Stimulated activated CD8-positive, alpha-beta memory T cell treated with anti-CD3 and anti-CD28 coated beads, Interleukin-15, amount 100 ng/mL, for 48 hours (primary cell): ENCODE measurements at regions not wholly inside any gene's neighbourhood (a gene's known extent, or its start where the extent isn't known, plus 50 kb on each side); places are given as distances from the start of the nearest gene placed in this dataset.

Experiments used
- DNase-seq, 2 donors: peaks; one replicate each; pipeline ENCODE4 v3.0.0-alpha.2; 2020; ENCODE audit warnings: low read depth in 2 of 2

DNA sequence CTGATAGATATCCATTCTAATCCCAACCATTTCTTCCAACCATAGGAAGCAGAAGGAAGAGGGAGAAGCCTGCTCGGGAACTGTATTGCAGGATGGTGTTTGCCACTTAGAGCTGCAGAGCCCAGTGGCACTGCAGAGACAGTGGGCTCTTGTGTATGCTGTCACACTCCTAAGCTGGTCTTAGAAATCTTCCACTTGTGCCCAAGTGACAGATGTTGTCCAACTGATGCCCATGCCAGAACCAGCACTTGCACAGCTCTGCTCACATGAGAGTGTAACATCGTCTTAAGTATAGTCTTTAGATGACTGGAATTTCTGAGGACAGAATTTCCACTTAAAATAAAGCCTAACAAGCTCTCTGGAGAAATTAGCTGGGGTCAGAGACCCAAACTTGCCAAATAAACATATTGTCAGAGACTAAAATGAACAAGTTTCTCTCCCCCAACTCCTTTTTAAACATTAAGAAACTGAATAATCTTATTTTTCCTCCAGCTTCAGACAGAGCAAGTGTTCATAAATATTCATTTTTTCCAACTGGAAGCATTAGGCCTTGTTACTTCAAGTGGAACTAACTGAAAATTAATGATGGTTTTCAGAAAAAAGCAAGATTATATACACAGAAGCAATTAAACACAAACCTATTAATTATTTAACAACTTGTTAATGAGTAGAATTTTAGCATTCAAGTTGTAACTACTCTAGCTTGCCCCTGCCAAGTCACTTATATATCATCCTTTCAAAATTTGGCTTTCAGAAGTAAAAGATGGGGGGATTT lies 577.3 kb downstream of the AJAP1 start:
- DNase-seq, result no peak

DNA sequence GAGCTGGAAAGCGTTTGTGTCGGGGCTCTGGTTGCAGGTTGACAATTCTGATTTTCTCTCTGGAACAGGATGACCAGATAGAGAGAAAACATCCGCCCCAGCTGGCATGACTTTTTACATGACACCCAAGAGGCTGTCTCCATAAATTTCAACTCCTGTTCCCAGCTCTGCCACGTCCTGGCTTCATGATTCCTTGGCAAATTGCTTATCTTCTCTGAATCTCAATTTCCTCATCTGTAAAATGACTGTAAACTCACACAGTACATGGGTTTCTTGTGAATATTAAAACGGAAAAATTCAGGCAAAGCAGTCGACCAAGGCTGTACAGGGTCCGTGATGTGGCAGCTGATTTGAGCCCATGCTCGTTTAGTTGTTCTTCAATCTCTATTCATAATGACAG lies 572.7 kb downstream of the AJAP1 start:
- no peak for DNase-seq

DNA sequence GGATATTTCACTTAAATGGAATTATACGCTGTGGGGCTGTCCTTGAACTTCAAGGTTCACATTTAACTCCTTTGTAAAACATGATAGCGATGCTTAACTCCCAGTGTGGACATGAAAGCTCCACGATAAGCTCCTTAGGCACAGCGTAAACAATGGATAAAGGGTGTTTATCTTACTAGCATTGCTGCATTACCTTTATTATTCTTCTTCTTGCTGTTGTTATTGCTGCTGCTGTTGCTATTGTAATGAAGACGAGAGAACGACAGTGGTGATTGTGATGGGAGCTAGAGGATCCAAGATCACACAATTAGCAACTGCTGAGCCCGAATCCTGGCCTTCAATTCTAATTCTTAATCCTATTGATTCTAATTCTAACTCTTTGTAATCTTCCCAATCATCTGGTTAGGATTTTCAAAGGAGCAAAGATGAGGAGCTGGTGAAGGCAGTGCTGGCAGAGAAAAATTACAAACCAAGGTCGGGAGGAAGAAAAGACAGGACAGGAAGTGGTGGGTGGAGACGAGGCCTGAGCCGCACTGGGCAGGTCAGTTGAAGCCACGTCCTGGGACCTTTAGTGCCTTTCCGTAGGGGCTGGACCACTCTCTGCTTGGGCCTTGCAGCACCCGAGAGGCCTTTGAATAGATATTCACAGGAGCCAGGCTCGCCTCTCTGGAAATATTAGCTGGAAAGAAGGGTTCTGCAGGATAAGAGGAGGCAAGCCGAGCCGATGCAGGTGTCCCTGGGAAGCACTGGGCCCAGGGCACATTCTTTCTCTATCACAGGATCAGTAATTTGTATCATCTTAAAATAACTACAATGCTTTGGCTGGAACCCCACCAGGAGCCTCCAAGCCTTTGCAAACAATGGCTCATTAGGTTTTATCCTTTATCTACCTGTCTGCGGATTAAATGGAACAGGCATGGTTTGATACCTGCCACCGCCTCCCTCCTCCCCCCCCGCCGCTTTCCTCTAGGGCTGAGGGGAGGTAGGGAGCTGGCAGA lies 571.6 kb downstream of the AJAP1 start:
- no peak for DNase-seq

DNA sequence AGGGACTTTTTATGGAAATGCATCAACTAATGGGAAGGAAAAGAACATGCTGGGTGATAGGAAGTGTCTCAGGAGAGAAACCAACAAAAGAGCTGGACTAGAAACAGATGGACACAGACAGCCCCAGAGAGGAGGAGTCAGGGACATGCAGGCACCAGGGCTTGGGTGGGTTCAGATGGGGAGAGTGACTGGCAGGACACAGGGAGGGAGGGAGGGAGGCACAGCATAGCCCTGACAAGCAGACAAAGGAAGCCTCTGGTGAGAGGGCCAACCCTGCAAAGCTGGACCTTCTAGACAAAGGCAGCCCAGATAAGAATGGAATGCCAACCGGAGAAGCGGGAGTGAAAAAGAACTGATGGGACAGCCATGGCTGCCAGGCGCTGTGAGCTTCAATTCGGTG lies 568.8 kb downstream of the AJAP1 start:
- DNase-seq, result no peak

DNA sequence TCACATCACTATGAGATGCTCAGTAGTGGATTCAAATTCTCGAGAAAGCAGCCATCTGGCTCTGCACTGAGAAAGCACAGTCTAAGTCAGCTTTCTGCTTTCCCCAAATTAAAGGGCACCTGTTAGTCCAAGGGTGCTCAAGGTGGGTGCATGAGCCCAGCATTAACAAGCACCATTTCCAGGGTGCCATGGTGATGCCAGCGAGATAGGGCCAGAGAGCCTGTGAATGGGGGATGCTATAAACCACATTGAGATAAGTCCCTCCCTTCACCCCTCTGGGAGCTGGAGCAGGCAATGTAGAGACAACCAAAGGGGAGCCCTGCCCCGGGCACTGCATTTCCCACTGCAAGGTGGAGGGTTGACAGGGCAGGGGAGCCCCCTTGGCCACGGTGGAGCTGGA lies 568.2 kb downstream of the AJAP1 start:
- DNase-seq, result no peak

DNA sequence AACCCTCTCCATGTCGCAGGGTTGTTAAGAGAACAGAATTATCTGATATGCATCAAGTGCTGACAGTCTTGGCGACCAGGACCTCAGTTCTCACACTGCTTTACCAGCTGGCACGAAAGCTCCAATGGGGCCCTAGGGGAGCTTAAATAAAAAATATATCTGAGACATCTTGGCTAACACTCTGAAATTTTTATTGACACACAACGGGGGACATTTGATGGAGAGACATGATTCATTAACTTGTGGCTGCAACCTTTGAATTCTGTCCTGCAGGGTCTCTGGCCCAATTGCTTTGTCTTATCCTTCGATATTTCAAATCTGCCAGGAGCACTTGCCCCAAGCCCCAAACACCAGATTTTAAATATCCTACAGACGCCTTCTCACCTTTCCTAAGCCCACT lies 567.0 kb downstream of the AJAP1 start:
- no peak for DNase-seq

DNA sequence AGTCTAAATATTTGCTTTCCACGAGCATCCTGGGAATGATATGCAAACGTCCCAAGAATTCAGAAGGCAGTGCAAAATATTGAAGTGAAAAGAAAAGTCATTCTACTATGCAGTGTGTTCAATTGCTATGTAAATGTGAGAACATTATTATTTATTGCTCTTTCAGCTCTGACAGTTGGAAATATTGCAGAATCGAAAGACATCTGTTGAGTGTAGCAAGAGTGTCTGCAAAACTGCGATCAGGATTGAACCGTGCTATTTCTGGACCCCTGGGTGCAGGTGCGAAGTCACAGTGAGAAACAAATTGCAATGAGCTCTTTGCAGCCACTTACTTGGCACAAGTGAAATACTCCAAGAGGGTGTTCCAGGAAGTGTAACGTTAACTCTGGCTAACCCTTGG lies 566.4 kb downstream of the AJAP1 start:
- no peak for DNase-seq

DNA sequence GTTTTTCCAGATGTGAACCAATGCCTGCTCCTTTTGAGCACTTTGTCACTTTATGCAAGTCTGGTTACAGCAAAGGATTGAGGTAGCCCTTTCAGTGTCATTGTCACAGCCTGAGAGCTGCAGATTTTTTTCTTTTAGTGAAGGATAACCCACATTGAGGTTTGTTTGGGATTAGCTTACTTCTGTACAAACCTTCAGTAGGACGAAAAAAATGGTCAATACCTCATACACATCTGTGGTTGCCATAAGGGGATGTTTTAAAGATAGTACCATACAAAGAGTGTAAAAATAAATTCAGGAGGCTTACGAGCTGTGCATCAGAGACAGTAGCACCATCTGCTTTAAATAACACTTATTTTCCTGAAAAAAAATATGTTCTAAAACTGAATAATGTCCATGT lies 566.0 kb downstream of the AJAP1 start:
- no peak for DNase-seq

DNA sequence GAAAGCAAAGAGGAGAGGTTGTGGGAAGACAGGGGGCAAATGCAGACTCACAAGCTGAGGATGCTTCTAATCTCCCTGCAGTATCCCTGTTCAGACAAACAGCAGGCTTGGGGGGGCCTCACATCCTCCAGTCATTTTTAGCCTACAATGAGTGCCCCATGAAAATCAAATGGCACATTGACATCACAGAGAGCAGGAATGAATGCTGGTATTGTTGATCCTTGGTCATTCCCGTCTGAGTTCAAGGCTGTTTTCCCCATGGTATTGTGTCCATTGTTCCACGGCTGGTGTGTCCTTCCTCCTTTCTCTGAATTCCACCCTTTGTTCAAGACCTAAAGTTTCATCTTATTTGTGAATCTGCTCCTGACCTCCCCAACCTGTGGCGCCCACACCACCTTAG lies 545.6 kb downstream of the AJAP1 start:
- no peak for DNase-seq

DNA sequence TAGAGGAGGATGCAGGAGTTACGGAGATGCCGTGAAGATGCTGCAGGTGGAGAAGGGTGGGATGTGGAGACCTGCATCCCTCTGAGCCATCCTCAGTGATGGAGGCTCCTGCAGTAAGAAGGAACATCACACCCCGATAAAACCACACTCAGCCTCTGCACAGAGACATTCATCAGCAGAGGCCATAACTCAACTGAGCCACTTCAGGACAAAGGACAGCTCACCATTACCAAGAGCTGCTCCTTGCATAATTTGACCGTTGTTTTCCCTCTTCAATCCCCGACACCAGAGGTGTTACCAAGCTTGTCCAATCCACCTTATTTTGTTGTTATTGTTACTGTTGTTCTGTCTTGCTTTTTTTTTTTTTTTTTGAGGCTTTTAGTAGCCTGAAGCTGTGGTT lies 543.9 kb downstream of the AJAP1 start:
- DNase-seq, result no peak

DNA sequence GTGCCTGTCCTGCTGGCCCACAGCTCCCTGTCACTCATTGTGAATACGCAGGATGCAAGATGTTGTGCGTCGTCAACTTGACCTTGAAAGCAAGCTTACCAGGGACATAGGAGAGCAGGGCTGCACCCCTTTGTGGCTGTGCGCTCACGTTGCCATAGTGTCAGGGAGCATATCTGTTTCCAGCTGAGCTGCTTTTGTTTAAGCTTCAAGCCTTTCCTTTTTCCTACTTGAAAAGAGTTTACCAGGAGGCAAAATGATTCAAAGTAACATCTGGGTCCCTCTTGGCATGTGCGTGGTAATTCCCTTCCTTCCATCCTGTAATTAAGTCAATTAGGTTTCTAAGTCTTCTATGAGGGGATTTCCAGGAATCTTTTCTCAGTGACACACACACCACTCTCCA lies 537.1 kb downstream of the AJAP1 start:
- no peak for DNase-seq

DNA sequence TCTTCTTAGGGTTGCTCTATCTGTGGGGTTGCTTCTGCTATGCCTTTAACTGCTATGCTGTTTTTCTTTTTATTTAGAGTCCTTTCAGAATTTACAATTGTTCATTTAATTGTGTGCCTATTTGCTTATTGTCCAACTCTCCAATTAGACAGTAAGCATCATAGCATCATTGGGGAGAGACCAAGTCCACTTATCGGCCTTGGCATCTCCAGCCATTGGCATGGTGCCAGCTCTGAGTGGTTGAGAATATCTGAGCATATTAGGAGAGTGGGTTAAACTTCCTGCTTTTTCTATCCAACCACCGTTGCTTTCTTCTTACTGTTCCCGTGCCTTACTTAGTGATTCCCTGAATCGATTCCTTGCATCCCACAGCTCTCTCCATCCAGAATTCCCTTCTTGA lies 535.0 kb downstream of the AJAP1 start:
- no peak for DNase-seq

DNA sequence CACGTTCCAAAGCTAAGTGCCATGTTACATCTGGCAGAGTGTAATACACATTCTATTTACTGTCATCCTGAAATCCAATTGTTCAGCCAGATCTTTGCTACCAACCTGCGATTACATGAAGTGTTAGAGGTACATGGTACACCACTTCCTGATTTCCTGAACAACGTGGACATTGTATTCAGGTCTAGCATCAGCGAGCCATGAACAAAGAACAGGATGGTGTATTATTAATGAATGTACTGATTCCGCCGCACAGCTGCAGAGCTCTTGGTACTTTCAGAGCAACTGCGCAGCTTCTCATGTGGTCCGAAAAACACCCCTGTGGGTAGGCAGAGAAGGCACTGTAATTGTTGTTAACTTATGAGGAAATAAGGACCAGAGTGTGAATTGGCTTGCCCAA lies 511.4 kb downstream of the AJAP1 start:
- no peak for DNase-seq

DNA sequence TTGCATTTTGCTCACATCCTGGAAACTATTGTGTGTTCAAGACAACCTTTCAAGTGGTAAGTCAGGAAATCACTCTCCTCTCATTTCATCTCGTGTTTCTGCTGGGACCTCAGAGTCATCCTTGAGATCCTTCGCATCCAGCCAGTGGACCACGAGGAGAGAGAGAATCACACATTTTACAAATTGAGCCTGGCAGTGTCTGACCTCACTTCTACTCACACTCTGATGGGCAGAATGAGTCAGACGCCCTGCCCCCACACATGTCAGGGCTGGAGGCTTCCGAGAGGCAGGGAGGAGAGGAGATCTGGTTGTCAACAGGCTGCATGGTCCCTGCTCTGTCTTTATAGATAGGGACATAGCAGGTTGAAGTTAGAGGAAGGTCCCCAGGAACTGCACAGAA lies 509.7 kb downstream of the AJAP1 start:
- no peak for DNase-seq

DNA sequence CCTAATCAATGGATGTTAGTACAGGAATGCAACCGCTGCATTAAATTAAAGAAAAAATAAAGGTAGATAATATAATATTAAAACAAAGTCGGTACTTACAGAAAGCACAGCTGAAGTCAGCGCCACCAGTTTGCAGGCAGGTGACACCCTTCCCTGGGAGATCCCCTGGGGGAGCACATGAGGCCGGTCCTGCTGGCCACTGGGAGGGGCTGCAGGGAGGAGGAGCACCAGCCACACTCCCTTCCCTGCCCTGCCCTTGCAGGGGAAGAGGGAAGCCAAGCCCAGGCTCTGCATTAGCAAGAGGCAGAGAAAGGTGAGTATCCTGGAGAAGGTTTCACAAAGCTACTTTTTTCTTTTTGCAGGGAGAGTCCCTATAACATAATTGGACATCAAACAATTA lies 507.0 kb downstream of the AJAP1 start:
- DNase-seq, result no peak

DNA sequence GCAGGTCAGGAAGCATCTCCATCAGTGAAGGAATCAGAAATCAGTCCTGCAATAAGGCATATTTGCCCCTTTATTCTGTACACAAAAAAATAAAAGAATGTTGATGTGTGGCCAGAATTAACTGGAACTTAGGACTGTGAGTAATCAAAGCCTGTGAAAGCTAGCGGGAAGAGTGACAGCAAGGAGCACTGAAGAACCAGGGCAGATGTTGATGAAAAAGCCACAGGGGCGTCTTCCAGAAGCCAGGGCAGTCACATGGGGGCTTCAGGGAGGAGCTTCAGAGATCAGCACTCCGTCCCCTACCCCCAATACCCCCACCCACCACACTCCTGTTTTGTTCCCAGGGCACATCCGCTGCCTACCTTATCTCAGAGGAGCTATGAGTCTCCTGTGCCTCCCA lies 502.8 kb downstream of the AJAP1 start:
- DNase-seq, result no peak

DNA sequence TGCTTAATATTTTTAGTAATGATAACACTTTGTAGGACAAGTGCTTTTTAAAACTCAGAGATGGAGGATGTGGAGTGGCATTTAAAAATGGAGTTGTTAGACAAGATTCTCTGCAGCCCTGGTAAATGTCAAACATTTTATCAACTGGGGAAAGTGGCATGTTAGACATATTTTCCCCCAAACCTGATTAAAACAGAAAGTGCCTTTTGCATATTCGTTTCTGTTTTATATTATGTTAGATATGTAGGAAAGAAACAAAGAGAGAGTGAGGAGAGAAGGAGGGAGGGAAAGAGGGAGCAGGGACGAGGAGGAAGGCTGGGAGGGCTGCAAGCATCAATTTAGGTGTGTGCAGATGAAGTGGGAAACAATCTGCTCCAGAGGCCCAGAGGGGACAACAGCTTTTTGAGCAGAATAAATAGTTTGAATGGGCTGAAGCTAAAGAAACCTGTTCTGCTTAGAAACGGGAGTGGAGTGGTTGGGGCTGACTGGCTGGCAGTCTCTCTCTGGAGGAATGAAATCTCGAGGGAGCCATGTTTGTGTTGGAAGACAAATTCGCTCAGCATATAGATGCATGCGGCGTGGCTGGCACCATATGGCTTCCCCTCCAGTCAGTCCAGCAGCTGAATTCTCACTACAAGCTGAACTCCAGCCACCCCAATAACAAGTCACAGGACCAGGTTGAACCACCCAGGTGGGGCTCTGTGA lies 502.2 kb downstream of the AJAP1 start:
- no peak for DNase-seq

DNA sequence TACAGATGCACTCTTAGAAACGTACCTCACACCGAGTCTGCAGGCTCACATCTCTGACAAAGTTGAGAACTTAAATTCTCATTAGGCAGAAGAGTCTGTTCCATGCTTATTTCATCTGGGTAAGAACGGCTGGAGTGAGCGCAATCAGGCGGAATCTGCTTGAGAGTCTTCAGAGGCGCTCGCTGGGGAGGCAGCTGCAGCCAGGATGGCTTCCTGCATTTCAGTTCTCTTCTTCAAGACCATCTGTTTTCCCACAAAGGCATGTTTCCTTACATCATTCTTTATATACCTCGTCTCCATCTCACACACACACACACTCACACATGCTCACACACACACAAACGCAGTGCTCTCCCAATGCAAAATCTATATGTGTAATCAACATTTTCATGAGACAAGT lies 497.1 kb downstream of the AJAP1 start:
- DNase-seq, result no peak

DNA sequence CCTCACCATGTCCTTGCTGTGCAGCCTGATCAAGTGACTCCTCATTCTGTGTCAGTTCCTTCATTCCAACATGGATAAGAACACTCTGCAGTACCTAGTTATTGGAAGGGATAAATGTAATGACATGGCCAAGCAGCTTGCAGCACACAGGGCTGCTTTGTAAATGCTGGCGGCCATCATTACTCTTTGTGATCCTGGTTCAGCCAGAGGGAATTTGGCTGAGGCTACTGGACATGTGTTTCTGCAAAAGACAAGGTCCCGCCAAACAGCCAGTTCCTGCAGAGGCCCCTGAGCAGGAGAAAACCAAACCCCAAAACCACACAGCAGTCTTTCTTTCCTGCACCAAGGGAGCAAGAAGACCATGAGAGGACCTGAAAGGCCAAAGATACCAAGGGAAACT lies 495.8 kb downstream of the AJAP1 start:
- no peak for DNase-seq

DNA sequence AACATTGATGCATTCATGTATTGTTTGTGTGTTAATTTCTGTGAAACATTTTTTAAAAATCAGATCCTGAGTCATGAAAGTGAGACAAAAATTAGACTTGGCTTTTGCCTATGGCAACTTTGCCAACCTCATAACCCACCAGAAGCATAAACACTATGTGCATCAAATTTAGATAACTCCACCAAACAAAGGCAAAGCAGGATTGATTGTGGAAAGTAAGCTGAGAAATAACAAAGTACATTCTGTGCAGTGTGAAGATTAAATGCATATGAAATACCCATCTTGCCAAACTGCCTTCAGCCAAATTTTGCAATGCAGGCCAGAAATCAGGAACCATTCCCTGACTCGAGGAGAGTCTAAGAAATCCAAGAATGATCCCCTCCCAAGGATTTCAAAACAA lies 493.4 kb downstream of the AJAP1 start:
- no peak for DNase-seq

DNA sequence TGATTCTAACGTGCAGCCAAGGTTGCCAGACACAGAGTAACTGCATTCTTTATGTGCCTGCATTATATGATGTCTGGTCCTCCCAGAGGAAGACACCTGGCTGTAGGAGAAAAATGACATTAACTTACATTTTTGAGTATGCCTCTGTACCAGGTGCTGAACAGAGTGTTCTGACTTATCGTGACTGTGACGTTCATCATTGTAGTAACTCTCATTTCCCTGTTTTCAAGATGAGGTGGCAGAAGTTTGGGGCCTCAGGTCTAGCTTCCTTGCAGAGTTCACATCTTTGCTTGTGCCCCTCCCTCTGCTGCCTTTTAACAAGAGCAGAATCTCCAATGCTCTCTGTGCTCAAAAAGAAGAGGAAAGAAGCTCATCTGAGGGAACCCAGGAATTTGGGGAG lies 488.0 kb downstream of the AJAP1 start:
- no peak for DNase-seq

DNA sequence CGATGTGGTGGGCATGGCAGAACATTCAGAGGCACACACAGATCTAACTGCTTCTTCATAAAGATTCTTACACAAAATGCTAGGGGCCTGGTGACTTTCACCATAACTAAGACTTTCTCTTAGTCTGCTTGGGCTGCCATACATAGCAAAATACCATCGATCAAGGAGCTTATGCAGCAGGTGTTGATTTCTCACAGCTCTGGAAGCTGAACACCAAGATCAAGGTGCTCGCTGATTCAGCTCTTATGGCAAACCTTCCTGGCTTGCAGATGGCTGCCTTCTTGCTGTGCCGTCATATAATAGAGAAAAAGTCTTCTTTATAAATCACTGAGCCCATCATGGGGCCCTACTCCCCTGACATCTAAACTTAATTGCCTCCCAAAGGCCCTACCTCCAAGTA lies 487.3 kb downstream of the AJAP1 start:
- no peak for DNase-seq

DNA sequence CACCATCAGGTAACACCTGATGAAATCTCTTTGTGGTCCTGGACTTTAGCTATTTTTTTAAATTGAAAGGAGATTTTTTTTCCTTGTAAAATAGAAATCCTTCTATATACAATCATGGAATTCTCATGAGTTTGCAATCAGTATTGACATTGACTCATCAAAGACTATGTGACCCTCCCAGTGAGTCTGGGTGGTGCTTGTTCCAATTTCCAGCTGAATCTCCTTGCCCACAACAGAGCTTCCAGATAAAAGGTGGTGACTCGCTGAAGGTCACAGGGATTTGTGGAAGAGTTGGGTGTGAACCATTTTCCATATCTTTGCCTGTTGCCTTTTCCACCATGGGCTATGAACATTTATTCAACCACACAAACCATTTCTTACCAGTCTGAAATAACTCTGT lies 486.6 kb downstream of the AJAP1 start:
- DNase-seq, result no peak
